ENCODE measurements at regions not wholly inside any gene's neighbourhood (a gene's known extent, or its start where the extent isn't known, plus 50 kb on each side); places are given as distances from the start of the nearest gene placed in this dataset.

GRCh38 chr14:48970943-48971342 is 615.2 kb downstream of the RPS29 start:
- no peak for TF ChIP-seq POLR2A (IDR thresholded peaks at IDR 0.05)
- TF ChIP-seq CTCF (IDR thresholded peaks at IDR 0.05) = no peak
- no peak for DNase-seq
- H3K4me3 ChIP-seq = no peak overlapping the region
- H3K36me3 ChIP-seq = peaks cover 0 to 3% of the 10 kb centered on the region in 2 donors
- intact Hi-C loops (cut with DNase I; ENCODE audit: low total_unique reads) = no loop called here
- H3K9me3 ChIP-seq = no peaks in the 10 kb centered on the region
- H3K27ac ChIP-seq = no peak overlapping the region
- H3K4me1 ChIP-seq = no peaks in the 10 kb centered on the region
- H3K27me3 ChIP-seq = no peaks in the 10 kb centered on the region

GRCh38 chr14:48967419-48967818 is 618.8 kb downstream of the RPS29 start:
- Histone ChIP-seq H3K27ac (no peak overlapping the region), H3K4me1 (no peaks in the 10 kb centered on the region), H3K36me3 (no peaks in the 10 kb centered on the region), H3K4me3 (no peak overlapping the region), H3K27me3 (no peaks in the 10 kb centered on the region), H3K9me3 (no peaks in the 10 kb centered on the region)
- no peak for DNase-seq
- TF ChIP-seq CTCF (IDR thresholded peaks at IDR 0.05) (no peak), POLR2A (IDR thresholded peaks at IDR 0.05) (no peak)
- intact Hi-C loops (cut with DNase I; ENCODE audit: low total_unique reads) = no loop called here

GRCh38 chr14:48963231-48963790 is 622.9 kb downstream of the RPS29 start:
- no peak for TF ChIP-seq POLR2A (IDR thresholded peaks at IDR 0.05)
- no peak for TF ChIP-seq CTCF (IDR thresholded peaks at IDR 0.05)
- H3K4me3 ChIP-seq = no peak overlapping the region
- no peak overlapping the region for H3K27ac ChIP-seq
- DNase-seq = no peak
- H3K27me3 ChIP-seq = no peaks in the 10 kb centered on the region
- no peaks in the 10 kb centered on the region for H3K36me3 ChIP-seq
- H3K4me1 ChIP-seq = no peaks in the 10 kb centered on the region
- H3K9me3 ChIP-seq = no peaks in the 10 kb centered on the region
- intact Hi-C loops (cut with DNase I; ENCODE audit: low total_unique reads) = no loop called here

- no peak for DNase-seq
- Histone ChIP-seq H3K27ac (no peak overlapping the region), H3K4me3 (no peak overlapping the region), H3K36me3 (no peaks in the 10 kb centered on the region), H3K9me3 (no peaks in the 10 kb centered on the region), H3K4me1 (no peaks in the 10 kb centered on the region), H3K27me3 (no peaks in the 10 kb centered on the region)
- intact Hi-C loops (cut with DNase I; ENCODE audit: low total_unique reads) = no loop called here
- TF ChIP-seq CTCF (IDR thresholded peaks at IDR 0.05) (no peak), POLR2A (IDR thresholded peaks at IDR 0.05) (no peak)
These were observed 628.7 kb downstream of the RPS29 start for GRCh38 chr14:48957486-48957885.

- Histone ChIP-seq H3K27ac (no peak overlapping the region), H3K27me3 (no peaks in the 10 kb centered on the region), H3K4me1 (no peaks in the 10 kb centered on the region), H3K36me3 (no peaks in the 10 kb centered on the region), H3K4me3 (no peak overlapping the region), H3K9me3 (no peaks in the 10 kb centered on the region)
- TF ChIP-seq POLR2A (IDR thresholded peaks at IDR 0.05) (no peak), CTCF (IDR thresholded peaks at IDR 0.05) (no peak)
- intact Hi-C loops (cut with DNase I; ENCODE audit: low total_unique reads) = no loop called here
- no peak for DNase-seq
These were observed 630.3 kb downstream of the RPS29 start for GRCh38 chr14:48955857-48956256.

Data from uterus (tissue), 3 donors.